Sciatic nerve (tissue), 2 donors: ENCODE measurements at regions not wholly inside any gene's neighbourhood (a gene's known extent, or its start where the extent isn't known, plus 50 kb on each side); places are given as distances from the start of the nearest gene placed in this dataset.
"Not testable (repeated sequence)": the region's sequence is repeated elsewhere in the genome, so short reads cannot be mapped to it uniquely, and the experiment has no call there.

Experiments used
- ATAC-seq: fragments of 200-7000 bp; cut with Tn5 transposase; one replicate; pipeline ENCODE4 v1.9.1; 2020; ENCODE audit warnings: mild to moderate bottlenecking, moderate library complexity
- DNase-seq: peaks from one replicate; pipeline ENCODE4 v3.0.0-alpha.2; 2020; ENCODE audit warnings: low spot score
- intact Hi-C: fragments of 100-400 bp; cut with DNase I; formaldehyde crosslinking; loops from one replicate; pipeline ENCODE4 v1.14.2; 2022
- donor health status: DM: no; HTN: no; CAD: no.
- donor health status: DM: no; HTN: no; CAD: no.

DNA sequence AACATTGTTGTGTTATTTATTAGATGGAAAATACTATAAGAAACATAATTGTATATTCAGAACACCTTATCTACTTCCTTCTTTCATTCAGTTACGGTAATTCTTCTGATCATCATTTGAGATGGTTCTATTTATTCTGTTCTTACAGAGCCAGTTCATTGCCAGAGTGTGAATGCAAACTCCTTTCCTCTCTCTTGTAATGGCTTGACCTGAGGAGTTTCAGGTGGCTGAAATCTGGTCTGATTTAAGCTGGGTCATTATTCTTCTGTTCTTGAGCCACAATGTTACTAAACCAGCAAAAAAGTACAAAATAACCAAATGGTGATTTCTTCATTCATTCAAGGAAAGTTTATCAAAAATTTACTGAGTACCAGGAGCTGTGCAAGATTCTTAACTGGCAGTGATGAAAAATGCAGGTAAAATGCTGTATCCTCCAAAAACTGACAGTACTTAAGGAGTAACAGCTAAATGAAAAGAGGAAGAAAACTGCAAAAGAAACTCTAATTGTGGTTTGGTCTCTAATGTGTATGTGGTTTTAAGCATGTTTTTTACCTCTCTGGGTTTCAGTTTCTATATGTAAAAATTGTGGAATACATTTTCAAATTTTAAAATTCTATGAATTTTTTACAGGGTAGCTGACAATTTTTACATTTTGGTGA, 182.4 kb upstream of the UFM1 start:
- no peak for DNase-seq
- no peak for ATAC-seq
- intact Hi-C loops: no loop called here

DNA sequence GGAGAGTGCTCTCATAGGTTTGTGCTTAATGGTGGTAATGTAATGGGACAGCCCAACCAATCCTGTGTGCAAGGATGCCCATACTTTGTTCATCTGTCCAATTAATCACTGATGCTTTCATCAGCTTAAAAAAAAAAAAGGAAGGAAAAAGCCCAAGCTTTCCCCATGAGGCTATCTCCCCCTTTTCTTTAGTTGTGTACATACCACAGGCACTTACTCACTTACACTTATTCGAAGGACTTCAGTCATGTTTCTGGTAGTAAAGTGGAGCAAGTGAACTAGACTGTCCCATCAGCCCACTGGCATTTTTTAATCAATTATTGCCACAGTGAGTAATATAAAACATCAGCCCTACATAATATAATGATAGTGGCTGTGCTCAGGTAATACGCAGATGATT, 183.5 kb upstream of the UFM1 start:
- ATAC-seq: no peak
- intact Hi-C loops: no loop called here
- no peak for DNase-seq

DNA sequence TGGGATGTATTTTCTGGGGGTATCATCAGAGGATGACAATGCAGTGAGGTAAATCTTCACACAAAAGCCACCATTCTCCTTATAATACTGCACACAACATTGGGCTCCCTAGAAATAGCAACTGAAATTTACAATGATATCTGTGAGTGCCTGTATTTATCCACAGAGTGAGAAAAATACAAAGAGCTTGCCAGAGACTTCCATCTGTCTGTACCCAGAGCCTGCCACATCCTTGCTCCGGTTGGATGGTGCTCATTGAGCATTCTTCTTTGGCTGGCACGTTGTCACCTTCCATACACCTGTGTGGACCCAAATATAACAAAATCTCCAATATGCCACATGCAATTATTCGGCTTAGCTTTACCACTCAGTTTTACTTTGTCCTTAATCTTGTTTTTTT, 189.5 kb upstream of the UFM1 start:
- no peak for ATAC-seq
- no peak for DNase-seq

DNA sequence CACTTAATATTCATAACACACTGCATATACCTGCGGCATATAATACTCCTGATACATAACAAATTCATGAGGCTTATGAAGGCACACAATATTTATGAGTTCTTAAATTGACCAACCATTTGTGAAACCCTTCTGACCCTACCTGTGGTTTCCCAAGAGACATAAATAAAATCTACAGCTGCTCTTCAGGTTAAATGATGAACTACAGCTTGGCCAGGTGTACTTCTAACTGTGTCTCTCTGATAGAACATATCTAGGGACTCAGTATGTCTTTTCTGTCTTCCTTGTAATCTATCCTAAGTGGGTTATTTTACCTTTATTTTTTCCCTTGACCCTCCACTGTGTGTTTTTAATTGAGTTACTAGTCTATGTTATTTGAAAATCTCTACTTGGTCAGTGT, 189.9 kb upstream of the UFM1 start:
- no peak for ATAC-seq
- intact Hi-C loops: no loop called here

More for the DNA sequence above, 189.5 kb upstream of the UFM1 start:
- intact Hi-C loops: no loop called here

DNA sequence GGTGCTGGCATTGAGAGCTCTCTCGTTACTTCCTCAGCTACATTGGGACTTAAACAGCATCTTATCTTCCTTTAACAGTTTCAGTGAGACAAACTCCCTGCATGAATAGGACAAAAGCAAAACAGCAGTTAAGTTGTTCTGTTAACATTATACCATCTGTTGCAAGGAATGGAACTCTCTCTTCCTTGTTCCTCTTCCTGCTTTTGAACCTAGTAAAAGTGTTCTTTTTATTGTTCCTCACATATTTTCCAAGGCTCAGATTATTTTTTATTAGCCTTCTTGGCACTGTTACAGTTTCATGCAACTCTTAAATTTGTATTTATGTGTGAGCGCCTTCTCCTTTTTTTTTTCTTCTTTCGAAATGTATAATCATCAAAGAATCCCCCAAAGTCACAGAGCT, 202.6 kb upstream of the UFM1 start:
- intact Hi-C loops: no loop called here
- ATAC-seq: no peak

More for the DNA sequence above, 189.9 kb upstream of the UFM1 start:
- DNase-seq: no peak

DNA sequence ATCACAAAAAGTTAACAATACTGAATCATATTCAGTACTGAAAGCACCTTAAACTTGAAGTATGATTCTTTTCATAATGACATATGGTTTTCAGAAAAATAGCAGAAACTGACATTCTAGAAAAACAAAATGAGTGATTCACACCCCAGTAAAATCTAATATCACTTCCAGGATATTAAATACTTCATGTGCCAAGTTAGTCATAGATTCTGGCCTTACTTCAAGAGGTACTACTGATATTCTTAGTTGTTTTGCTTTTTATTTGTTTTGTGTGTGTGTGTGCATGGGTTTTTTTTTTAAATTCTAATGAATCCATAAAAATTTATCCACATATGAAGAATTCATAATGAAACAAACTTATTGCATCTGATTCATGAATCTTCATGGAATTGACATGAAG, 207.9 kb upstream of the UFM1 start:
- DNase-seq (no peak), ATAC-seq (no peak)
- intact Hi-C loops: no loop called here

More for the DNA sequence above, 202.6 kb upstream of the UFM1 start:
- DNase-seq: no peak

DNA sequence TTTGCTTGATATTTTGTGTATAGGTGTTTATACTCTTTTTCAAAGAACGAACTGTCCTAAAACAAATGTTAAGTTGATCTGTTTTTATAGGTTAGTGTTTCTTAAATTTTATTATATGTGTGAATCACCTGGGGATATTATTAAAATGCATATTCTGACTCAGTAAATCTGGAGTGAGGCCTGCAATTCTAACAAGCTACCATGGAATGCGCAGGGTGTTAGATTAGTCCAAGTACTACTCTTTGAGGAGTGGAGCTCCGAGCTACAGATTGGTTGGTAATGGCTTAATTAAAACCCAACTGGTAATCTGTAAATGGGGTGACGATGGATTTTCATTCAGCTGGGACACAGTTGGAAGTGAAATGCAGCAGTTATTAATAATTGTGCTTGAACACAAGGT, 214.1 kb upstream of the UFM1 start:
- intact Hi-C loops: no loop called here
- ATAC-seq: no peak

DNA sequence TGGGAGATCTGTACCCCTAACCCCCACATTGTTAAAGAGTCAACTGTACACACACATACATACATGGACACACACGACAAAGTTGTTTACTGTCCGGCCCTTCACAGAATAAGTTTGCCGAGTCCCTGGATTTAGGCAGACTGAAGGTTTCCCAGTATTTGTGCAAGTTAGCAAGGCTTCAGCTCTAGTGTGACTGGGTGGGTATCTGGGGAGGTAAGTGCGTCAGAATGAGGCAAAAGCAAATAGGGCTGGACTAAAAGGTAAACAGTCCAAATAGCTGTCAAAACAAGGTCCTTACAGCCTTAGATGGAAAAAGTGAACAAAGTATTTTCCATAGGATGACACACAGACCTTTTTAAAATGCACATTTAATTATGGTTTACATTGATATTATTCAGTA, 228.4 kb upstream of the UFM1 start:
- ATAC-seq (no peak), DNase-seq (no peak)
- intact Hi-C loops: no loop called here

More for the DNA sequence above, 214.1 kb upstream of the UFM1 start:
- no peak for DNase-seq

DNA sequence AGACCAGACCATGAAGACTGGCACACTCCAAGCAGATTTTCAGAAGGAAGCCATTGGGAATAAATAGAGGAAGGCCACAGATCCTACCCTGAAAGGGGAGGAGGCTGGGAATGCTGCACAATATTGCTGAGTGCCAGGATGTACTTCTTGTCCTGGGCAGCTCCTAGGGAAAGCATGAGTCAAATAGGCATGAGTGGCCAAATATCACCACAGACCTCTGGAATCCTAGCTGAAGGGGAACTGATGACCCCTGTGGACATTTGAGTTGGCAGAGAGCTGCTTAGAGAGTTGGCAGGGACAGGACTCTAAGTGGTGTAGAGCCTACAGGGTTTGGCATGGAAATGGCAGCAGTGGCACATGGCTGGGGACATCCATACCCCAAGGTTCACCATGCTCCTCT, 234.3 kb upstream of the TRPC4 start:
- DNase-seq (no peak), ATAC-seq (no peak)
- intact Hi-C loops: no loop called here

DNA sequence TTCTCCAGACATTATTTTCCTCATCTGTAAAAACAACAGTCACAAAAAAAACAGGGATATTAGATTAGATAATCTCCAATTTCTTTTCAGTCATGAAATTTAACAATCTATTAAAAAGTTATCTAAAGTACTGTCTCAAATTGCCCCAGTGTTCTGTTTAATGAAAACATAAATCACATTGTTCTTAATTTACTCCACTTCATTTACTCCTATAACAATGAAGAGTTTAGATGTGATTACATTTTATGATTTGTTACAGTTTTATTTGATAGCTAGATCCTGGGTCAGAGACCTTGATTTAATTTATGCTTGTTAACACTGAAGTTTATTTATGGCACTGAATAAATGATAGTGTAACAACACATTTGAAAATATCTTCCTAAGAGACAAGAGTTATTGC, 230.2 kb upstream of the TRPC4 start:
- DNase-seq (no peak), ATAC-seq (no peak)
- intact Hi-C loops: no loop called here

DNA sequence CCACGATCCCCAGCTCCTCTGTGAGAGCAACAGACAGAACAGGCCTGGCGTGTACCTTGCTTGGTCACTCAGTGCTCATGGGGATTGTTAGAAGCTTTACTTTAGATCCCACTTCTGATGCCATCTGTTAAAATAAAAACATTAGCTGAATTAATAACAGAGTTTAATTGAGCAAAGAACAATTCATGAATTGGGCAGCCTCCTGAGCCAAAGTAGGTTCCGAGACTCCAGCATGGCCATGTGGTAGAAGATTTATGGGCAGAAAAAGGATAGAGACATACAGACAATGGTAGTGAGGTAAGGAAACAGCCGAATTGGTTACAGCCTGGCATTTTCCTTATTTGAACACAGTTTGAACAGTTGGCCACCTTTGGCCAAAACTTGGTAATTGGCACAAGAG, 223.9 kb upstream of the TRPC4 start:
- no peak for ATAC-seq
- intact Hi-C loops: no loop called here

DNA sequence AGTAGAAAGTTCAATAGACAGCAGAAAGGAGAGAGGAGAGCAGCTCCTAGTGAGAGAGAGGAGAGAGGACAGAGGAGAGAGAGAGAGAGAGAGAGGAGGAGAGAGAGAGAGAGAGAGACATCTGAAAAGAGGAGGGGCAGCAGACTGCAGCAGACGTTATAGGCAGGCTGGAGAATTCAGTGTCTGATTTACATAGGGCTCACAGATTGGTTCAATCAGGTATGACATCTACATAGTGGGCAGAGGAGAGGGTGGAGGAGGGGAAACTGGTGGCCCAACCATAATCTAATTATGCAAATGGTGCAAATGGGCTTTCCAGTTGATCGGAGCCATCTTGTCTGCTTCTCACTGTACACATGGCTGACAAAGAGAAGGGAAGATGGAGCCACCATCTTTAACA, 221.3 kb upstream of the TRPC4 start:
- ATAC-seq (no peak), DNase-seq (no peak)
- intact Hi-C loops: no loop called here

More for the DNA sequence above, 223.9 kb upstream of the TRPC4 start:
- DNase-seq: no peak

DNA sequence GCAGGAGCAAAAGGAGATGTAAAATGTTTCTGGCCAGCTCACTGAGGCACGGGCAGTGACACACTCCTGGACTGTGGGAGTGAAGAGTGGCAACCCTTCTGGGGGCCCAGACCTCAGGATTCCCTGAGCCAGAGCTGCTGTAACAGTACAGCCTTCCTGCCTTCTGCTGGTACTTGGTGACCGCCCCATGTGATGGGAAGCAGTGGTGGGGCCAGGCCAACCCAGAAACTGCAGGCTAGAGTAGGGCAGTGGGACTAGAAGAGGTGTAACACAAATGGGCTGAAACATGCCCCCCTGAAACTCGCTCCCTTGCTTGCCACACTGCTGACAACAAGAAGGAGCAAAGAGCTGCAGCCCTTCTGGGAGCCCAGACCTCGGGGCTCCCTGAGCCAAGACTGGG, 217.1 kb upstream of the TRPC4 start:
- DNase-seq: no peak
- intact Hi-C loops: no loop called here
- no peak for ATAC-seq

DNA sequence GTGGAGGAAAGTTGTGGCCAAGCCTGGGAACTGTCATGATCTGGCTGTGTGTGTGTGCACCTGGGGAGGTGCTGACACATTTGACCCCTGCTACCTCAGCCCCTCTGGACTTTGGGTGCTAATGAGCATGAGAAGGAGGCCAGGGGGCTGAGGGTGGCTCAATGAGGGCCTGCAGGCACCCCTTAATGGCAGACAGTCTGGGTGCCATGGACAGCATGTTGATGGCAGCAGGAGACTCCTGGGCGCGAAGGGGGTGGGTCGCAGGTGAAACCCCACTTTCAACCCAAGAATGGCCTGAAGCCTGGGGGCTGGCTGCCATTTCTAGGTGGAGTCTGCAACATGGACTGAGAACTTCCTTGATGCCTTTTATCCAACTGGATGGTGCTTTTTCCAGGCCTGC, 216.4 kb upstream of the TRPC4 start:
- intact Hi-C loops: no loop called here
- ATAC-seq (no peak), DNase-seq (no peak)

DNA sequence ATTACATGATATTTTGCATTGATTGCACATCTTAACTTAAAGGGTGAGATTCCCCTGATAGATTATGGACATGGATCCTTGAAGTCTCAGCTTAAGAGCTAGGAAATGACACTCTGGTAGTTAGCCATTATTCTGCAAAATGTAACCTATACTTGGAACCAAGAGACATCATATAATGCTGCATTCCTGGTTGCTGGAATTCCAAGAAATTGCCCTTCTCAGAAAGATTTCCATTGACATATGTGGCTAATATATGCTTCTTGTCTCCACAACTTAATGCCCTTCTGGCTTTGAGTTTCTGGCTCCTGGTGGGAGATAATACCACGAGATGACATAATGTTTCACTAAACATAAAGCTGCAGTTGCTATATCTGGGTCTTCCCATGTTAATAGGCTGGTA, 204.4 kb upstream of the TRPC4 start:
- intact Hi-C loops: no loop called here
- ATAC-seq (no peak), DNase-seq (no peak)

DNA sequence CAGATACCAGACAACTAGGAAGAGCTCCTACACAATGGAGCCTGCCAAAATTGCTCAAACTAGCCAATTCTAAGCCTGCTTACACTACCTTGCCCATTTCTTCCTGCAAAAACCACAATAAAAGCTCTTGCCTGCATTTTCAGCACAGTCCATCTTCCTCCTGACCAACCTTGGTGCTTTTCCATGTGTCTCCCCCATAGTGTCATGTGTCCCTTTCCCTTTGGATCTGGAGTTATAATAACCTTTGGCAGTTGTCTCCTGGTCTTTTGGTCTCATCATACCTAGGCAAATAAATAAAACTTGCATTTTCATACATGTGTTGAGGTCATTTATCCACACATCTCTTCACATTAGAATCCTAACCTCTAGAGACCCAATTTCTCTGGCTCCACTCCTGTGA, 203.1 kb upstream of the TRPC4 start:
- DNase-seq (no peak), ATAC-seq (no peak)
- intact Hi-C loops: no loop called here

DNA sequence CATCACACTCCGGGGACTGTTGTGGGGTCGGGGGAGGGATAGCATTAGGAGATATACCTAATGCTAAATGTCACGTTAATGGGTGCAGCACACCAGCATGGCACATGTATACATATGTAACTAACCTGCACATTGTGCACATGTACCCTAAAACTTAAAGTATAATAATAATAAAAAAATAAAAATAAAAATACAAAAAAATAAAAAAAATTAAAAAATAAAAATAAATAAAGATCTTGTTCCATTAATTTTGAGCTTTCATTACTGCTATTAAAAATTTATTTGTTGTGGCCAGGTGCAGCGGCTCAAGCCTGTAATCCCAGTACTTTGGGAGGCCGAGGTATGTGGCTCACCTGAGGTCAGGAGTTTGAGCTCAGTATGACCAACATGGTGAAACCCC, 201.8 kb upstream of the TRPC4 start:
- ATAC-seq, DNase-seq, intact Hi-C loops: not testable (repeated sequence)

DNA sequence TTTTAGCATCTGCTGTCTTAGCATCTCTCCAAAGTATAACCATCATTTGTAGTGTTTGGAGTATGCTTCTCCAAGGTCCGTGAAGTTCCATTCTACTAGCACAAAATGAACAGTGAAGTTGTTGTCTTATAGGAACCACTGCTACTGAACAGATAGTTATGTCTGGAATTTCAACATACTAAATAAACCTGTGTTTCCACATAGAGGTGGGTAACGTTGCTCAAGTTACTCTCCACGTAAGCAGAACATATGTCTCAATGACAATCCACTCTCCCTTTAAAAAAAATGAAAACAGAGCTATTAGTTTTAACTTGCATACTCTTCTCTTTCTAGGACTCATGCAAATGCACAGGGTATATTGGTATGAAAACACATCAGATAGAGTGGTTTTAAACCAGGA, 184.3 kb upstream of the TRPC4 start:
- no peak for ATAC-seq
- no peak for DNase-seq
- intact Hi-C loops: no loop called here

DNA sequence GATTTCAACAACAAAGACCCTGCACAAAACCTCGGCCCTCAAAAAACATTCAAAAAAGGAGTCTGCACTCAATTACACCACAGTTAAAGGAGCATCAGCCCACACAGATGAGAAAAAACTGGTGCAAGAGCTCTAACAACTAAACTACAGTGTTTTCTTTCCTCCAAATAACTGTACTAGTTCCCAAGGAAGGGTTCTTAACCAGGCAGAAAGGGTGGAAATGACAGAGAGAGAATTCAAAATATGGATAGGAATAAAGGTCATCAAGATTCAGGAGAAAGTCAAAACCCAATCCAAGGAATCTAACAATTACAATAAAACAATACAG, 176.4 kb upstream of the TRPC4 start:
- intact Hi-C loops: no loop called here
- ATAC-seq: no peak
- DNase-seq: no peak

DNA sequence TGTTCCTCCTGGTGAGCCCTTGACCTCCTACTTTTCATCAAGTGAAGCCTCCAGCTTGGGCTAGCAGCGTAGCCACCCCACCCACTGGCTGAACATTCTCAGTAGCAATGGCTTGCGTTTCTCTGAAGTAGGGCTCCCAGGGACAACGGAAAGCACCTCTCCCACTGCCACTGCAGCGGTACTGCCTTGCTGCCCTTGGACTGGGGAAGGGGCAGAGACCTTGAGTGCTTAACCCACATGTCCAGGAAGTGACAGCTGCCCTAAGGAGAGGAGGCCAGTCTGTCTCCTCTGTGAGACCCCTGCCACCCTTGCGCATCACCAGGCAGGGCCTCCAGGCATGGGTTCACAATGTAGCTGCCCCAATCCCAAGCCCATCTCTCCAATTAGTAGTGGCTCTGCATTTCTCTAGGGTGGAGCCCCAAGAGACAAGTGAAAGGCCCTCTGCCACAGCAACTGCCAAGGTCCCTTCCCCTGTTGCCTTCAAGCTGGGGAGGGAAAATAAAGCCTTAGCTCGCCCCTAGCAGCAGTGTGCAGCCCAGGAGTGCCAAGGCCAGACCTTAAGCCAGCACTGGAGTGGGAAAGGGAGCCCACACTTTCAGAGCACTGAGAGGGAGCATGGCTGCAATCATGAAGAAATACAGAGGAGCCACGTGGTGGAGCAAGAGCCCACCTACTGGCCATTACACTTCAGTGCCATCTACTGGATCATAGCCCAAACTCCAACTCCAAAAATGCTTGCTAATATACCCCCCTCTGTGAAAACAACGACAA, 175.9 kb upstream of the TRPC4 start:
- intact Hi-C loops: no loop called here
- DNase-seq (no peak), ATAC-seq (no peak)

DNA sequence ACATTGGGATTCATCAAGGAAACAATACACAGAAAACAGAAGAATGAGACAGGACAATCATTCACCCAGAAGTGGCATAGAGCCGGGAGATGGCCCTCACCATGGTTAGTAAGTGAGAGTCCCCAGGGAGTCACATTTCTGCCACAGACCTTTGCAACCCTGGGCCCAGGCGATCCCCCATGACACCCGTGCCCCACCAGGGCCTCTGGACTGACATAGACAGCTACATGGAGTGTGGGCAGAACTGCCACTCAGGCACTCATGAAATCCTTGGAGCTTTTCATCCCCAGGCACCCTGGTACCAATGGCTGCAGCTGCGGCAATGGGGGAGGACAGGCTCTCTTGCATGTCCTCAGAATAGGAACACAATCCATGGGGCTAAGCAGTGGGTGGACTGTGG, 174.5 kb upstream of the TRPC4 start:
- intact Hi-C loops: no loop called here
- ATAC-seq (peak; percentile 34), DNase-seq (no peak)
